ENCODE measurements at regions not wholly inside any gene's neighbourhood (a gene's known extent, or its start where the extent isn't known, plus 50 kb on each side); places are given as distances from the start of the nearest gene placed in this dataset.

DNA sequence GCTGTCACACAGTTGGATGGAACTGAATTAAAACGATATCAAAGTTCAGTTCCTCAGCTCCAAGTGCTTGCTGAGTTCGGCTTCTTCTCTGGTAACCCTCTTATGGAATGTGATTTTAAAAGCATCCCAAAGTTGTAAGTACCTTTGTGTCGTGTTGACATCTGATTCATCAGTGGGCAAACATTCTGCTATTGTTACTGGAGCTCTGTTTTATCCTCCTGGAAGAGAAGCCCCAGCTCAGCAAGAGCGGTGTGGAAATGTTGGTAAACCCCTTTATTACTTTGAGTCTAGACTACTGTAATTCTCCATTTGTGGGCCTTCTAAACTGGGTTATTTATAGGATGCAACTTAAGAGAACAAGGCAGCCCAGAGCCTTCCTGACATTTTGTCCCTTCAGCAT lies 699.3 kb upstream of the WWC1 start:
- H3K9ac ChIP-seq (ENCODE audit: low read length): no peak overlapping the region
- no peaks in the 10 kb centered on the region for H3K27me3 ChIP-seq (ENCODE audit: insufficient read depth, low read depth, low read length)
- no peak overlapping the region for H3K27ac ChIP-seq (ENCODE audit: low read length)
- H3K4me3 ChIP-seq (ENCODE audit: low read length): no peak overlapping the region
- H3F3A ChIP-seq (ENCODE audit: insufficient read depth, low read length, poor library complexity, severe bottlenecking): no peaks in the 10 kb centered on the region
- no peak overlapping the region for H2AFZ ChIP-seq (ENCODE audit: low read depth, low read length)
- TF ChIP-seq, protein P1, sequence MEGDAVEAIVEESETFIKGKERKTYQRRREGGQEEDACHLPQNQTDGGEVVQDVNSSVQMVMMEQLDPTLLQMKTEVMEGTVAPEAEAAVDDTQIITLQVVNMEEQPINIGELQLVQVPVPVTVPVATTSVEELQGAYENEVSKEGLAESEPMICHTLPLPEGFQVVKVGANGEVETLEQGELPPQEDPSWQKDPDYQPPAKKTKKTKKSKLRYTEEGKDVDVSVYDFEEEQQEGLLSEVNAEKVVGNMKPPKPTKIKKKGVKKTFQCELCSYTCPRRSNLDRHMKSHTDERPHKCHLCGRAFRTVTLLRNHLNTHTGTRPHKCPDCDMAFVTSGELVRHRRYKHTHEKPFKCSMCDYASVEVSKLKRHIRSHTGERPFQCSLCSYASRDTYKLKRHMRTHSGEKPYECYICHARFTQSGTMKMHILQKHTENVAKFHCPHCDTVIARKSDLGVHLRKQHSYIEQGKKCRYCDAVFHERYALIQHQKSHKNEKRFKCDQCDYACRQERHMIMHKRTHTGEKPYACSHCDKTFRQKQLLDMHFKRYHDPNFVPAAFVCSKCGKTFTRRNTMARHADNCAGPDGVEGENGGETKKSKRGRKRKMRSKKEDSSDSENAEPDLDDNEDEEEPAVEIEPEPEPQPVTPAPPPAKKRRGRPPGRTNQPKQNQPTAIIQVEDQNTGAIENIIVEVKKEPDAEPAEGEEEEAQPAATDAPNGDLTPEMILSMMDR (IDR thresholded peaks at IDR 0.05; ENCODE audit: poor library complexity, severe bottlenecking): no peak
- TF ChIP-seq RAD21 (conservative IDR thresholded peaks at IDR 0.05) (no peak), MXI1 (conservative IDR thresholded peaks at IDR 0.05; ENCODE audit: poor library complexity, severe bottlenecking) (no peak), SMC3 (conservative IDR thresholded peaks at IDR 0.05; ENCODE audit: poor library complexity) (no peak), EZH2 (IDR thresholded peaks at IDR 0.05; ENCODE audit: borderline replicate concordance, insufficient read depth, low read length, poor library complexity, severe bottlenecking) (no peak), EP300 (conservative IDR thresholded peaks at IDR 0.05; ENCODE audit: poor library complexity, severe bottlenecking) (no peak), TAF1 (IDR thresholded peaks at IDR 0.05; ENCODE audit: low read depth) (no peak), POLR2AphosphoS5 (IDR thresholded peaks at IDR 0.05) (no peak)
- TF ChIP-seq, protein P2, sequence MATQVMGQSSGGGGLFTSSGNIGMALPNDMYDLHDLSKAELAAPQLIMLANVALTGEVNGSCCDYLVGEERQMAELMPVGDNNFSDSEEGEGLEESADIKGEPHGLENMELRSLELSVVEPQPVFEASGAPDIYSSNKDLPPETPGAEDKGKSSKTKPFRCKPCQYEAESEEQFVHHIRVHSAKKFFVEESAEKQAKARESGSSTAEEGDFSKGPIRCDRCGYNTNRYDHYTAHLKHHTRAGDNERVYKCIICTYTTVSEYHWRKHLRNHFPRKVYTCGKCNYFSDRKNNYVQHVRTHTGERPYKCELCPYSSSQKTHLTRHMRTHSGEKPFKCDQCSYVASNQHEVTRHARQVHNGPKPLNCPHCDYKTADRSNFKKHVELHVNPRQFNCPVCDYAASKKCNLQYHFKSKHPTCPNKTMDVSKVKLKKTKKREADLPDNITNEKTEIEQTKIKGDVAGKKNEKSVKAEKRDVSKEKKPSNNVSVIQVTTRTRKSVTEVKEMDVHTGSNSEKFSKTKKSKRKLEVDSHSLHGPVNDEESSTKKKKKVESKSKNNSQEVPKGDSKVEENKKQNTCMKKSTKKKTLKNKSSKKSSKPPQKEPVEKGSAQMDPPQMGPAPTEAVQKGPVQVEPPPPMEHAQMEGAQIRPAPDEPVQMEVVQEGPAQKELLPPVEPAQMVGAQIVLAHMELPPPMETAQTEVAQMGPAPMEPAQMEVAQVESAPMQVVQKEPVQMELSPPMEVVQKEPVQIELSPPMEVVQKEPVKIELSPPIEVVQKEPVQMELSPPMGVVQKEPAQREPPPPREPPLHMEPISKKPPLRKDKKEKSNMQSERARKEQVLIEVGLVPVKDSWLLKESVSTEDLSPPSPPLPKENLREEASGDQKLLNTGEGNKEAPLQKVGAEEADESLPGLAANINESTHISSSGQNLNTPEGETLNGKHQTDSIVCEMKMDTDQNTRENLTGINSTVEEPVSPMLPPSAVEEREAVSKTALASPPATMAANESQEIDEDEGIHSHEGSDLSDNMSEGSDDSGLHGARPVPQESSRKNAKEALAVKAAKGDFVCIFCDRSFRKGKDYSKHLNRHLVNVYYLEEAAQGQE (IDR thresholded peaks at IDR 0.05; ENCODE audit: borderline replicate concordance): no peak
- no peaks in the 10 kb centered on the region for H3K36me3 ChIP-seq (ENCODE audit: insufficient read depth, low read length)
- no peaks in the 10 kb centered on the region for H3K9me2 ChIP-seq (ENCODE audit: insufficient read depth, low read length)
- H3K4me2 ChIP-seq (ENCODE audit: low read length): no peak overlapping the region
- H3K79me2 ChIP-seq (replicated peaks; ENCODE audit: insufficient read depth, low read length): no peaks in the 10 kb centered on the region
- no peaks in the 10 kb centered on the region for H3K9me3 ChIP-seq (ENCODE audit: low read length)
- no peaks in the 10 kb centered on the region for H4K20me1 ChIP-seq (ENCODE audit: insufficient read depth)

DNA sequence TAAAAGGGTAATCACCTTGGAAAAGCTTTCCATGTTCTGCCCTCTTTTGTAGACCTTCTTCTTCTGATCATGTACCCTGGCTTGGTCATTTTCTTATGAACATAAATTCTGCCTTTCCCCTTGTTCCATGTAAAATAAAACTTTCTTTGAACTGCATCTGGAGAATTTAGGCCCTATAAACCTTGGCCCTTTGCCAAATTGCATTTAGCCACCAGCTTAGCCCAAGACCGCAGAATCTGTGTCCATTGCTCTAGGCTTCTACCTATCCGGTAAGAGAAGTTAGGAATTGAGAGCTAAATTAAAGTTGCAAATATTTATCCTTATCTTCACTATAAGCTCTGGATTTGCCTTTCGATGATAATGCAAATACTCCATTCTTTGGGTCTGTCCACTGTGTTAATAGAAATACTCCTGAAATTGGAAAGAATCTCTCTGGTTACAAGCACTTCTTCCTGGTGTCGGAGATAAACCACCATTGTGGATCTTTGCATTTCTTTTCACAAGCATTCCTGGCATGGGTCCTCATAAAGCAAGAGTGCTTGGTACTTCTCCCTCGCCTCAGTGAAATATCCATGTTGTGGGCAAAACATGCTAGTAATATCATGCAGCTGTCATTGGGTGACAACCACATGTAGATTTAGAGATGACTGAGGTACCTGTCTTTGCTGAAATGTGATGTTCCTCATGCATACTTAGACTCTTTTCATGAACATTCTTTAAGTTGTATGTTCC lies 698.0 kb upstream of the WWC1 start:
- no peaks in the 10 kb centered on the region for H3K9me2 ChIP-seq (ENCODE audit: insufficient read depth, low read length)
- H3F3A ChIP-seq (ENCODE audit: insufficient read depth, low read length, poor library complexity, severe bottlenecking): no peaks in the 10 kb centered on the region
- H2AFZ ChIP-seq (ENCODE audit: low read depth, low read length): no peak overlapping the region
- H3K9ac ChIP-seq (ENCODE audit: low read length): no peak overlapping the region
- H3K79me2 ChIP-seq (replicated peaks; ENCODE audit: insufficient read depth, low read length): no peaks in the 10 kb centered on the region
- H3K9me3 ChIP-seq (ENCODE audit: low read length): no peaks in the 10 kb centered on the region
- H3K4me2 ChIP-seq (ENCODE audit: low read length): no peak overlapping the region
- no peaks in the 10 kb centered on the region for H3K27me3 ChIP-seq (ENCODE audit: insufficient read depth, low read depth, low read length)
- no peak for TF ChIP-seq EZH2 (IDR thresholded peaks at IDR 0.05; ENCODE audit: borderline replicate concordance, insufficient read depth, low read length, poor library complexity, severe bottlenecking)
- TF ChIP-seq TAF1 (IDR thresholded peaks at IDR 0.05; ENCODE audit: low read depth): no peak
- TF ChIP-seq EP300 (conservative IDR thresholded peaks at IDR 0.05; ENCODE audit: poor library complexity, severe bottlenecking): no peak
- TF ChIP-seq RAD21 (conservative IDR thresholded peaks at IDR 0.05): no peak
- TF ChIP-seq SMC3 (conservative IDR thresholded peaks at IDR 0.05; ENCODE audit: poor library complexity): no peak
- TF ChIP-seq, protein P2 (IDR thresholded peaks at IDR 0.05; ENCODE audit: borderline replicate concordance): no peak
- no peak overlapping the region for H3K4me3 ChIP-seq (ENCODE audit: low read length)
- no peaks in the 10 kb centered on the region for H3K36me3 ChIP-seq (ENCODE audit: insufficient read depth, low read length)
- H3K27ac ChIP-seq (ENCODE audit: low read length): no peak overlapping the region
- no peaks in the 10 kb centered on the region for H4K20me1 ChIP-seq (ENCODE audit: insufficient read depth)
